OCI-LY7 (cell line): ENCODE measurements at regions not wholly inside any gene's neighbourhood (a gene's known extent, or its start where the extent isn't known, plus 50 kb on each side); places are given as distances from the start of the nearest gene placed in this dataset.
"Not testable (repeated sequence)": the region's sequence is repeated elsewhere in the genome, so short reads cannot be mapped to it uniquely, and the experiment has no call there.

Source experiments
- CTCF ChIP-seq: fragments of 200-600 bp; sonication (generic); conservative IDR thresholded peaks from 2 replicates; pipeline ENCODE4 v1.5.1; 2014; ENCODE audit warnings: mild to moderate bottlenecking, antibody characterized with exemption, low read length, moderate library complexity, mixed read lengths
- EZH2phosphoT487 ChIP-seq: fragments of 200-600 bp; sonication (generic); IDR thresholded peaks from 2 replicates; pipeline ENCODE4 v1.6.1; 2018; ENCODE audit warnings: low read depth, borderline replicate concordance, mild to moderate bottlenecking, mixed run types, antibody characterized with exemption, low read length, moderate library complexity, mixed read lengths

DNA sequence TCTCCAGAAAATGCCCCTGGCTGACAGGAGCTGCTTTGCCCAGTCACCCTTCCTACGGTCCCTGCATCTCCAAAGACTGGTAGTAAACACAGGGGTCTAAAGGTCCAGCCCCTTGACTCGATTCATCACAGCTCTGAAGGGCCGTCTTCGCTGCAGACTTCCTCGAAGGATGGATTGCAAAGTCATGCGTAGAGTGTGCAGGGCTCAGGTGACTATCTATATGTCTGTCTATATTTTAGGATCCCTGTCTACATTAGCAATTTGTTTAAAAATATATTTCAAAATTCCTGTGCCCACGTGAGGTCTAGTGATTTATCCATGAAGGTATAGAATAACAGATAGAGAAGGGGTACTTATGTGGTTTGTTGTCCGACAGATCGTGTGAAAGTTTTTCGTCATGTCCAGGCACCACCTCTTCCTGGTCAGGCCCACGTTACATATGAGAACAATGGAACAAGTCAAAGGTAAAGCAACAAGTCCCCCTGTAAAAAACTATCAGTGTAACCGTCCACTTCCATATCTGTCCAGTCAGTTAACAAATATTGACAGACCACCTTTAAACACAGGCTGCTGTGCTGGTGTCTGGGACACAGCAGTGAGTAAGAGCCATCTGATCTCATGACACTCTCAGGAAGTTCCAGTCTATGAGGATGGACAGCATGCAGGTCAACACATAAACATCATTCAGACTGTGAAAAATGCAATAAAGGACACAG is 127.7 kb upstream of the SULF2 start:
- not testable (repeated sequence) for TF ChIP-seq EZH2phosphoT487, CTCF
